ENCODE measurements at regions not wholly inside any gene's neighbourhood (a gene's known extent, or its start where the extent isn't known, plus 50 kb on each side); places are given as distances from the start of the nearest gene placed in this dataset.

- Histone ChIP-seq H3K27me3 (ENCODE audit: control insufficient read depth in 2 of 2, insufficient read depth in 2 of 2, low read length in 2 of 2) (no peaks in the 10 kb centered on the region), H3K79me2 (ENCODE audit: control insufficient read depth, insufficient read depth, low read length) (no peaks in the 10 kb centered on the region), H2AFZ (ENCODE audit: low read depth, low read length) (no peak overlapping the region), H3K9ac (replicated peaks; ENCODE audit: extremely low read depth, insufficient read depth, low read length) (no peak overlapping the region), H3K9me3 (replicated peaks; ENCODE audit: control insufficient read depth, insufficient read depth, low read length) (no peaks in the 10 kb centered on the region), H4K20me1 (replicated peaks; ENCODE audit: control insufficient read depth, extremely low read depth, insufficient read depth, low read length) (no peaks in the 10 kb centered on the region), H3K27ac (ENCODE audit: insufficient read depth, low read depth, low read length) (no peak overlapping the region), H3K36me3 (ENCODE audit: control insufficient read depth in 2 of 2, extremely low read depth in 1 of 2, insufficient read depth in 2 of 2, low read length in 2 of 2) (no peaks in the 10 kb centered on the region), H3K4me2 (ENCODE audit: insufficient read depth, low read length) (no peak overlapping the region), H3K9me1 (replicated peaks; ENCODE audit: control insufficient read depth, extremely low read depth, insufficient read depth, low read length) (no peaks in the 10 kb centered on the region), H3K4me1 (ENCODE audit: control insufficient read depth, extremely low read depth, insufficient read depth, low read length) (no peaks in the 10 kb centered on the region), H3K4me3 (replicated peaks in 1 of 3; ENCODE audit: insufficient read depth in 1 of 3, low read depth in 1 of 3, low read length in 3 of 3) (no peak overlapping the region)
- TF ChIP-seq MAX (IDR thresholded peaks at IDR 0.05; ENCODE audit: insufficient read depth, insufficient read length) (no peak), EZH2 (IDR thresholded peaks at IDR 0.05; ENCODE audit: borderline replicate concordance, low read depth, low read length, severe bottlenecking) (no peak), MYC (IDR thresholded peaks at IDR 0.05; ENCODE audit: low read depth, low read length) (no peak), POLR2A (IDR thresholded peaks at IDR 0.05; ENCODE audit: low read depth, low read length) (no peak), POLR2AphosphoS5 (IDR thresholded peaks at IDR 0.05; ENCODE audit: insufficient read depth, low read depth, low read length) (no peak), FOS (IDR thresholded peaks at IDR 0.05; ENCODE audit: borderline replicate concordance, insufficient read depth, low read length) (no peak), GATA2 (IDR thresholded peaks at IDR 0.05; ENCODE audit: insufficient read depth, insufficient read length, low read depth, low read length) (no peak), CTCF (IDR thresholded peaks at IDR 0.05; ENCODE audit: extremely low read depth in 1 of 2, insufficient read depth in 1 of 2, low read depth in 1 of 2, low read length in 2 of 2) (no peak), JUN (IDR thresholded peaks at IDR 0.05; ENCODE audit: borderline replicate concordance, insufficient read depth, insufficient read length, low read depth) (no peak)
- no peak for FAIRE-seq
- ChIA-PET CTCF (no interaction called here), POLR2A (no interaction called here)
- dilution Hi-C loops (cut with MboI; ENCODE audit: extremely low pct_ligation_motif_present, low sequenced_read_pairs): no loop called here
- no TSS peak for BruUV-seq (replicated peaks)
- intact Hi-C loops (cut with micrococcal nuclease): no loop called here
- DNase-seq (ENCODE audit: low read depth, low spot score): no peak
These were observed 714.2 kb downstream of the CETN3 start for GRCh38 chr5:89695371-89695770.

All from endothelial cell of umbilical vein (primary cell).